ENCODE measurements at regions not wholly inside any gene's neighbourhood (a gene's known extent, or its start where the extent isn't known, plus 50 kb on each side); places are given as distances from the start of the nearest gene placed in this dataset.
A peak's percentile ranks its signal among the peaks of the same experiment; 100 is the strongest.

GRCh38 chr10:93222211-93222754, 148.6 kb downstream of the CYP26A1 start:
- H3K4me3 ChIP-seq (ENCODE audit: insufficient read depth in 1 of 2, low read depth in 1 of 2, low read length in 2 of 2), result no peak overlapping the region
- H2BK5ac ChIP-seq (ENCODE audit: low read depth, low read length, poor library complexity, severe bottlenecking), result no peak overlapping the region
- H3K4ac ChIP-seq (ENCODE audit: low read depth in 1 of 2, low read length in 2 of 2), result peak overlapping the region in 1 of 2 experiments; percentile 12
- peaks cover 24 to 34% of the 10 kb centered on the region in 2 experiments for H3K27me3 ChIP-seq (ENCODE audit: control insufficient read depth in 1 of 2, insufficient read depth in 1 of 2, low read length in 2 of 2)
- H4K8ac ChIP-seq (ENCODE audit: low read length), result no peak overlapping the region
- H3K18ac ChIP-seq (ENCODE audit: low read depth in 1 of 2, low read length in 2 of 2), result no peak overlapping the region
- H3K4me2 ChIP-seq (ENCODE audit: low read length, poor library complexity, severe bottlenecking), result no peak overlapping the region
- 76% methylated on average over 1 of the region's 1 CpG for WGBS
- no peaks in the 10 kb centered on the region for H3K36me3 ChIP-seq (ENCODE audit: control insufficient read depth in 1 of 2, insufficient read depth in 2 of 2, low read depth in 1 of 2, low read length in 2 of 2)
- no peaks in the 10 kb centered on the region for H3K4me1 ChIP-seq (ENCODE audit: control insufficient read depth, insufficient read depth, low read depth, low read length)
- no peaks in the 10 kb centered on the region for H3K79me1 ChIP-seq (replicated peaks; ENCODE audit: low read length, poor library complexity, severe bottlenecking)
- H3K9me3 ChIP-seq (ENCODE audit: control insufficient read depth, low read length), result peaks cover 17% of the 10 kb centered on the region
- H3K23ac ChIP-seq (ENCODE audit: low read length in 2 of 2), result no peak overlapping the region
- peak overlapping the region in 1 of 2 experiments; percentile 64 for H3K14ac ChIP-seq (ENCODE audit: low read length in 2 of 2)
- H3K9ac ChIP-seq (ENCODE audit: low read length), result no peak overlapping the region
- peak; percentile 16 for DNase-seq
- H2BK15ac ChIP-seq (ENCODE audit: low read depth, poor library complexity, severe bottlenecking), result no peak overlapping the region
- H3K27ac ChIP-seq (ENCODE audit: low read length, poor library complexity, severe bottlenecking), result no peak overlapping the region
- no peak overlapping the region for H2BK120ac ChIP-seq (ENCODE audit: low read depth, low read length)
- H2BK12ac ChIP-seq (ENCODE audit: low read length in 2 of 2), result no peak overlapping the region
- no peak overlapping the region for H4K91ac ChIP-seq (ENCODE audit: low read length)
- H2AFZ ChIP-seq (ENCODE audit: low read depth, low read length), result no peak overlapping the region
- H2AK5ac ChIP-seq (ENCODE audit: low read length, severe bottlenecking), result no peak overlapping the region

- H3K23ac ChIP-seq (ENCODE audit: low read length in 2 of 2), result no peak overlapping the region
- no peak overlapping the region for H2BK5ac ChIP-seq (ENCODE audit: low read depth, low read length, poor library complexity, severe bottlenecking)
- H3K27ac ChIP-seq (ENCODE audit: low read length, poor library complexity, severe bottlenecking), result no peak overlapping the region
- no peaks in the 10 kb centered on the region for H3K79me1 ChIP-seq (replicated peaks; ENCODE audit: low read length, poor library complexity, severe bottlenecking)
- H3K4me3 ChIP-seq (ENCODE audit: insufficient read depth in 1 of 2, low read depth in 1 of 2, low read length in 2 of 2), result no peak overlapping the region
- H4K91ac ChIP-seq (ENCODE audit: low read length), result no peak overlapping the region
- no peak overlapping the region for H2BK15ac ChIP-seq (ENCODE audit: low read depth, poor library complexity, severe bottlenecking)
- no peak overlapping the region for H2AK5ac ChIP-seq (ENCODE audit: low read length, severe bottlenecking)
- no peaks in the 10 kb centered on the region for H3K36me3 ChIP-seq (ENCODE audit: control insufficient read depth in 1 of 2, insufficient read depth in 2 of 2, low read depth in 1 of 2, low read length in 2 of 2)
- no peak overlapping the region for H3K9ac ChIP-seq (ENCODE audit: low read length)
- no peak overlapping the region for H3K18ac ChIP-seq (ENCODE audit: low read depth in 1 of 2, low read length in 2 of 2)
- H3K9me3 ChIP-seq (ENCODE audit: control insufficient read depth, low read length), result peaks cover 17% of the 10 kb centered on the region
- no peak for DNase-seq
- no peaks in the 10 kb centered on the region for H3K4me1 ChIP-seq (ENCODE audit: control insufficient read depth, insufficient read depth, low read depth, low read length)
- no peak overlapping the region for H2AFZ ChIP-seq (ENCODE audit: low read depth, low read length)
- no peak overlapping the region for H3K4ac ChIP-seq (ENCODE audit: low read depth in 1 of 2, low read length in 2 of 2)
- H3K14ac ChIP-seq (ENCODE audit: low read length in 2 of 2), result no peak overlapping the region
- no peak overlapping the region for H2BK12ac ChIP-seq (ENCODE audit: low read length in 2 of 2)
- H3K4me2 ChIP-seq (ENCODE audit: low read length, poor library complexity, severe bottlenecking), result no peak overlapping the region
- H2BK120ac ChIP-seq (ENCODE audit: low read depth, low read length), result no peak overlapping the region
- H3K27me3 ChIP-seq (ENCODE audit: control insufficient read depth in 1 of 2, insufficient read depth in 1 of 2, low read length in 2 of 2), result peaks cover 24 to 34% of the 10 kb centered on the region in 2 experiments
- no peak overlapping the region for H4K8ac ChIP-seq (ENCODE audit: low read length)
Measured at GRCh38 chr10:93222876-93223275, 149.2 kb downstream of the CYP26A1 start.

GRCh38 chr10:93223336-93223735, 149.6 kb downstream of the CYP26A1 start:
- Histone ChIP-seq H3K23ac (ENCODE audit: low read length in 2 of 2) (no peak overlapping the region), H2BK12ac (ENCODE audit: low read length in 2 of 2) (no peak overlapping the region), H3K14ac (ENCODE audit: low read length in 2 of 2) (no peak overlapping the region), H2AK5ac (ENCODE audit: low read length, severe bottlenecking) (no peak overlapping the region), H2BK120ac (ENCODE audit: low read depth, low read length) (no peak overlapping the region), H3K27me3 (ENCODE audit: control insufficient read depth in 1 of 2, insufficient read depth in 1 of 2, low read length in 2 of 2) (peaks cover 24 to 34% of the 10 kb centered on the region in 2 experiments), H3K4me3 (ENCODE audit: insufficient read depth in 1 of 2, low read depth in 1 of 2, low read length in 2 of 2) (no peak overlapping the region), H3K4me1 (ENCODE audit: control insufficient read depth, insufficient read depth, low read depth, low read length) (no peaks in the 10 kb centered on the region), H2BK15ac (ENCODE audit: low read depth, poor library complexity, severe bottlenecking) (no peak overlapping the region), H3K18ac (ENCODE audit: low read depth in 1 of 2, low read length in 2 of 2) (no peak overlapping the region), H3K9ac (ENCODE audit: low read length) (no peak overlapping the region), H3K27ac (ENCODE audit: low read length, poor library complexity, severe bottlenecking) (no peak overlapping the region), H4K8ac (ENCODE audit: low read length) (no peak overlapping the region), H2BK5ac (ENCODE audit: low read depth, low read length, poor library complexity, severe bottlenecking) (no peak overlapping the region), H3K4me2 (ENCODE audit: low read length, poor library complexity, severe bottlenecking) (no peak overlapping the region), H3K36me3 (ENCODE audit: control insufficient read depth in 1 of 2, insufficient read depth in 2 of 2, low read depth in 1 of 2, low read length in 2 of 2) (no peaks in the 10 kb centered on the region), H2AFZ (ENCODE audit: low read depth, low read length) (no peak overlapping the region), H4K91ac (ENCODE audit: low read length) (no peak overlapping the region), H3K79me1 (replicated peaks; ENCODE audit: low read length, poor library complexity, severe bottlenecking) (no peaks in the 10 kb centered on the region), H3K9me3 (ENCODE audit: control insufficient read depth, low read length) (peaks cover 17% of the 10 kb centered on the region), H3K4ac (ENCODE audit: low read depth in 1 of 2, low read length in 2 of 2) (no peak overlapping the region)
- no peak for DNase-seq
- 78% methylated on average over 3 of the region's 3 CpGs for WGBS

GRCh38 chr10:93224005-93224779, 150.5 kb downstream of the CYP26A1 start:
- Histone ChIP-seq H2AFZ (ENCODE audit: low read depth, low read length) (no peak overlapping the region), H4K91ac (ENCODE audit: low read length) (no peak overlapping the region), H3K4me2 (ENCODE audit: low read length, poor library complexity, severe bottlenecking) (no peak overlapping the region), H2BK5ac (ENCODE audit: low read depth, low read length, poor library complexity, severe bottlenecking) (no peak overlapping the region), H2BK15ac (ENCODE audit: low read depth, poor library complexity, severe bottlenecking) (no peak overlapping the region), H3K79me1 (replicated peaks; ENCODE audit: low read length, poor library complexity, severe bottlenecking) (no peaks in the 10 kb centered on the region), H3K27ac (ENCODE audit: low read length, poor library complexity, severe bottlenecking) (no peak overlapping the region), H2AK5ac (ENCODE audit: low read length, severe bottlenecking) (no peak overlapping the region), H3K4me3 (ENCODE audit: insufficient read depth in 1 of 2, low read depth in 1 of 2, low read length in 2 of 2) (no peak overlapping the region), H3K23ac (ENCODE audit: low read length in 2 of 2) (no peak overlapping the region), H2BK120ac (ENCODE audit: low read depth, low read length) (no peak overlapping the region), H3K36me3 (ENCODE audit: control insufficient read depth in 1 of 2, insufficient read depth in 2 of 2, low read depth in 1 of 2, low read length in 2 of 2) (no peaks in the 10 kb centered on the region), H3K18ac (ENCODE audit: low read depth in 1 of 2, low read length in 2 of 2) (no peak overlapping the region), H2BK12ac (ENCODE audit: low read length in 2 of 2) (no peak overlapping the region), H3K9me3 (ENCODE audit: control insufficient read depth, low read length) (peaks cover 17% of the 10 kb centered on the region), H4K8ac (ENCODE audit: low read length) (no peak overlapping the region), H3K4ac (ENCODE audit: low read depth in 1 of 2, low read length in 2 of 2) (no peak overlapping the region), H3K27me3 (ENCODE audit: control insufficient read depth in 1 of 2, insufficient read depth in 1 of 2, low read length in 2 of 2) (peaks cover 24 to 34% of the 10 kb centered on the region in 2 experiments), H3K14ac (ENCODE audit: low read length in 2 of 2) (no peak overlapping the region), H3K4me1 (ENCODE audit: control insufficient read depth, insufficient read depth, low read depth, low read length) (no peaks in the 10 kb centered on the region), H3K9ac (ENCODE audit: low read length) (no peak overlapping the region)
- WGBS, result 88% methylated on average over 5 of the region's 5 CpGs
- no peak for DNase-seq

Data from mesenchymal stem cell (in vitro differentiated cells and primary cell).